NT2/D1 (cell line): ENCODE measurements at regions not wholly inside any gene's neighbourhood (a gene's known extent, or its start where the extent isn't known, plus 50 kb on each side); places are given as distances from the start of the nearest gene placed in this dataset.

Experiments
- DNase-seq: peaks from one replicate; pipeline ENCODE4 v3.0.0-alpha.2; 2011; ENCODE audit warnings: low read depth, low spot score
- H3K27me3 ChIP-seq: 2 replicates; pipeline ENCODE4 v1.6.0; 2011; ENCODE audit warnings: mild to moderate bottlenecking; ENCODE audit not compliant: insufficient read length, insufficient read depth
- H3K36me3 ChIP-seq: 2 replicates; pipeline ENCODE4 v1.6.1; 2011; ENCODE audit warnings: mild to moderate bottlenecking, low read length, mixed read lengths; ENCODE audit not compliant: insufficient read depth, insufficient read length
- H3K4me1 ChIP-seq: 2 replicates; pipeline ENCODE4 v1.5.1; 2011; ENCODE audit not compliant: insufficient read depth, insufficient read length
- H3K4me3 ChIP-seq: 2 replicates; pipeline ENCODE4 v1.5.1; 2011; ENCODE audit warnings: low read depth; ENCODE audit not compliant: insufficient read length
- H3K9ac ChIP-seq: 2 replicates; pipeline ENCODE4 v1.6.0; 2011; ENCODE audit warnings: low read depth; ENCODE audit not compliant: insufficient read length
- H3K9me3 ChIP-seq: 2 replicates; pipeline ENCODE4 v1.5.1; 2011; ENCODE audit warnings: mild to moderate bottlenecking, low read length; ENCODE audit not compliant: insufficient read depth
- SUZ12 ChIP-seq: IDR thresholded peaks from 2 replicates; pipeline ENCODE4 v1.6.1; 2011; ENCODE audit not compliant: insufficient read length, insufficient read depth; ENCODE audit errors: extremely low read depth
- YY1 ChIP-seq: IDR thresholded peaks from 2 replicates; pipeline ENCODE4 v1.6.1; 2011; ENCODE audit not compliant: insufficient read length, insufficient read depth
- ZNF274 ChIP-seq: IDR thresholded peaks from 2 replicates; pipeline ENCODE4 v1.6.1; 2011; ENCODE audit warnings: mild to moderate bottlenecking, low read depth, low read length

- no peak for DNase-seq
- no peaks in the 10 kb centered on the region for H3K4me1 ChIP-seq
- H3K36me3 ChIP-seq: no peaks in the 10 kb centered on the region
- H3K9ac ChIP-seq: no peak overlapping the region
- H3K27me3 ChIP-seq: no peaks in the 10 kb centered on the region
- TF ChIP-seq YY1 (no peak), ZNF274 (no peak), SUZ12 (no peak)
- H3K9me3 ChIP-seq: no peaks in the 10 kb centered on the region; the same call in 1 of the 2 replicates
- no peak overlapping the region for H3K4me3 ChIP-seq
Observed at GRCh38 chr15:56839099-56839498, 79.3 kb upstream of the TCF12 start.

GRCh38 chr15:56838085-56838484 is 80.4 kb upstream of the TCF12 start:
- no peak overlapping the region for H3K9ac ChIP-seq
- no peaks in the 10 kb centered on the region for H3K27me3 ChIP-seq
- DNase-seq: no peak
- H3K4me3 ChIP-seq: no peak overlapping the region
- TF ChIP-seq ZNF274 (no peak), YY1 (no peak), SUZ12 (no peak)
- H3K36me3 ChIP-seq: no peaks in the 10 kb centered on the region
- H3K4me1 ChIP-seq: no peaks in the 10 kb centered on the region
- H3K9me3 ChIP-seq: no peaks in the 10 kb centered on the region; the same call in 1 of the 2 replicates

- Histone ChIP-seq H3K9me3 (no peaks in the 10 kb centered on the region; the same call in 1 of the 2 replicates), H3K4me3 (no peak overlapping the region), H3K9ac (no peak overlapping the region), H3K36me3 (no peaks in the 10 kb centered on the region), H3K4me1 (no peaks in the 10 kb centered on the region), H3K27me3 (no peaks in the 10 kb centered on the region)
- no peak for DNase-seq
- TF ChIP-seq YY1: no peak
- no peak for TF ChIP-seq ZNF274
- no peak for TF ChIP-seq SUZ12
Observed at GRCh38 chr15:56837273-56837672, 81.2 kb upstream of the TCF12 start.

DNA sequence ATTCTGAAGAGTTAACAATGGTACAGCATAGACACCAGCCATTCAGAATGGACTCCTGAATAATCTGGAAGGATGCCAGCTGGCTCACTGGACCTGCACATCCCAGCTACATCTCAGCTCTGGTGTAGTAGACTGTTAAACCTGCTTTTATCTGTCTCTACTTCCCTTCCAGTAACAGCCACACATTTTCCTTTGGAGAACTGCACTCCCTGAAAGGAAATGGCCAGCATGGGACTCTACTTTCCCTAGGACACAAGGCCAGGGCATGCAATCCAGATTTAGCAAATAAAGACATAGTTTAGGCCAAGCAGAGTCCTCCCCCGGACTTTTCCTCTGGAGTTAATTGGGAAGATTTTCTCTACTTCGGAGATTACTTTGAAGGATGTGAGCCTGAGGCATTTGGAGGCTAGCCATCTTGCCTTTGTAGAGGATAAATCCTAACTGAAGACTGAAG is 82.7 kb upstream of the TCF12 start:
- no peaks in the 10 kb centered on the region for H3K36me3 ChIP-seq
- H3K27me3 ChIP-seq: no peaks in the 10 kb centered on the region
- no peak for DNase-seq
- H3K4me1 ChIP-seq: no peaks in the 10 kb centered on the region
- no peak for TF ChIP-seq SUZ12
- no peak for TF ChIP-seq ZNF274
- no peak for TF ChIP-seq YY1
- H3K9ac ChIP-seq: no peak overlapping the region
- H3K4me3 ChIP-seq: no peak overlapping the region
- no peaks in the 10 kb centered on the region for H3K9me3 ChIP-seq

DNA sequence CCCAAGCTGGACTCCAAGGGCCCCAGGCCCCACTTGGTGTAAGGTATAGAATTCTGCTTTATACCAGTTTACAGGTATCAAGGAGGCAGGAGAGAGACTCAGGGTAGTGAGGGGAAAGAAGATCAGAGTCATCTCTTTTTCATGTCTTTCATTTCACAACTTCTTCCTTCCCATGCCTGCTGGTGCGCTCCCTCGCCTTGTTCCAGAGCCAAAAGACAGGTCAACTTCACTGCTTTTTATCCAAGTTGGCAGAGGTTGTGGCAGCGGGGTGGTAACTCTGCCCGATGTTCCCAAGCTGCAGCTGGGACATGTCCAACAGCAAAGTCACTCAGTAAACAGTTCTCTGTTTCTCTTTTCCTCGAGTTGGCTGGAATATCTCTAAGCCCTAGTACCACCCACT is 86.3 kb upstream of the TCF12 start:
- no peak for DNase-seq
- Histone ChIP-seq H3K9ac (no peak overlapping the region), H3K4me1 (no peaks in the 10 kb centered on the region), H3K9me3 (no peaks in the 10 kb centered on the region), H3K36me3 (no peaks in the 10 kb centered on the region), H3K27me3 (no peaks in the 10 kb centered on the region), H3K4me3 (no peak overlapping the region)
- TF ChIP-seq SUZ12 (no peak), YY1 (no peak), ZNF274 (no peak)

GRCh38 chr15:56831467-56832005 is 86.9 kb upstream of the TCF12 start:
- H3K36me3 ChIP-seq: no peaks in the 10 kb centered on the region
- no peak for DNase-seq
- no peak for TF ChIP-seq ZNF274
- TF ChIP-seq SUZ12: no peak
- H3K4me3 ChIP-seq: no peak overlapping the region
- no peaks in the 10 kb centered on the region for H3K4me1 ChIP-seq
- H3K9ac ChIP-seq: no peak overlapping the region
- no peaks in the 10 kb centered on the region for H3K9me3 ChIP-seq
- H3K27me3 ChIP-seq: no peaks in the 10 kb centered on the region

DNA sequence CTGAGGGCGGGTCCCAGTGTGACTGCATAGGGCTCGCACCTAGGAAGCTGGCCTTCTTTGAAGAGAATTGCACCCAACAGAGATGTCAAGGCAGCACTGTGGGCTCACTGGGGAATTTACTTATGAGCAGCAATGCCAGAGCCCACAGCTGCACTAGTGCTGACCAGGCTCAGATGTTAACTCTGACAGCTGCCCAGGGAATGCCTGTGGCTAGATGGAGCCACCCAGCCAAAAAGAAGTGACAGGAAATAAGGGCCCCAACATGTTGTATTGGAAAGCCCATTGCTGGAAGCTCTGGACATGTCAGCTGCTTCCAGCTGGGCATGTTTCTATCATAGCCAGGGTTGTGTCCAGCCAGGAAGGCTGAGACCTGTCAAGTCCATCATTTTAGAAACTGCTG is 90.9 kb upstream of the ZNF280D start:
- no peaks in the 10 kb centered on the region for H3K36me3 ChIP-seq
- TF ChIP-seq ZNF274: no peak
- no peak for TF ChIP-seq SUZ12
- no peak for TF ChIP-seq YY1
- DNase-seq: no peak

More for the DNA sequence above, 90.9 kb upstream of the ZNF280D start:
- no peak overlapping the region for H3K4me3 ChIP-seq
- H3K4me1 ChIP-seq: no peaks in the 10 kb centered on the region
- no peaks in the 10 kb centered on the region for H3K9me3 ChIP-seq
- H3K9ac ChIP-seq: no peak overlapping the region
- H3K27me3 ChIP-seq: no peaks in the 10 kb centered on the region
